22Rv1 (cell line): ENCODE measurements at regions not wholly inside any gene's neighbourhood (a gene's known extent, or its start where the extent isn't known, plus 50 kb on each side); places are given as distances from the start of the nearest gene placed in this dataset.

Experiments used
- ZFX ChIP-seq: fragments of 450-650 bp; IDR thresholded peaks from 2 replicates; pipeline ENCODE4 v1.6.1; 2017; ENCODE audit warnings: antibody characterized with exemption, borderline replicate concordance
- TF ChIP-seq, protein P1 (sequence below): fragments of 450-650 bp; IDR thresholded peaks from 2 replicates; pipeline ENCODE4 v1.5.1; 2017; ENCODE audit warnings: mild to moderate bottlenecking

DNA sequence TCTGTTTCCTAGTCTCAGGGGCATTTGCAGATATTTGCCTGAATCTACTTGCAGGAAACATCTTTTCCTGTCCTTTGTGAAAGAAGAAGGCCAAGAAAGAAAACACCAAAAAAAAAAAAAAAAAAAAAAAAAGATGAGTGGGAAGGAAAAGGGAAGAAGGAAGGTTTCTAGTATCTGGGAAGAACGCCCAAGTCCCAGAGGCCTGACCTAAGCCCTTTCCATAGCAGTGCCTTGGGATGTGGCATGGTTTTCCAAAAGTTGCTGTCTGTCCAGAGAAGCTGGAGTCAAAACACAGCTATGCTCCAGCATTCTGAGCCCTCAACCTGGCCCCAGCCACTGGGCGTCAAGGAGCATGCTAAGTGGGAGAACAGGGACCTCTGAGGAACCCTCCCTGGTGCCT is 123.5 kb downstream of the INHBB start:
- TF ChIP-seq, protein P1, sequence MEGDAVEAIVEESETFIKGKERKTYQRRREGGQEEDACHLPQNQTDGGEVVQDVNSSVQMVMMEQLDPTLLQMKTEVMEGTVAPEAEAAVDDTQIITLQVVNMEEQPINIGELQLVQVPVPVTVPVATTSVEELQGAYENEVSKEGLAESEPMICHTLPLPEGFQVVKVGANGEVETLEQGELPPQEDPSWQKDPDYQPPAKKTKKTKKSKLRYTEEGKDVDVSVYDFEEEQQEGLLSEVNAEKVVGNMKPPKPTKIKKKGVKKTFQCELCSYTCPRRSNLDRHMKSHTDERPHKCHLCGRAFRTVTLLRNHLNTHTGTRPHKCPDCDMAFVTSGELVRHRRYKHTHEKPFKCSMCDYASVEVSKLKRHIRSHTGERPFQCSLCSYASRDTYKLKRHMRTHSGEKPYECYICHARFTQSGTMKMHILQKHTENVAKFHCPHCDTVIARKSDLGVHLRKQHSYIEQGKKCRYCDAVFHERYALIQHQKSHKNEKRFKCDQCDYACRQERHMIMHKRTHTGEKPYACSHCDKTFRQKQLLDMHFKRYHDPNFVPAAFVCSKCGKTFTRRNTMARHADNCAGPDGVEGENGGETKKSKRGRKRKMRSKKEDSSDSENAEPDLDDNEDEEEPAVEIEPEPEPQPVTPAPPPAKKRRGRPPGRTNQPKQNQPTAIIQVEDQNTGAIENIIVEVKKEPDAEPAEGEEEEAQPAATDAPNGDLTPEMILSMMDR = no peak
- no peak for TF ChIP-seq ZFX
